ENCODE measurements at regions not wholly inside any gene's neighbourhood (a gene's known extent, or its start where the extent isn't known, plus 50 kb on each side); places are given as distances from the start of the nearest gene placed in this dataset.
A peak's percentile ranks its signal among the peaks of the same experiment; 100 is the strongest.

DNA sequence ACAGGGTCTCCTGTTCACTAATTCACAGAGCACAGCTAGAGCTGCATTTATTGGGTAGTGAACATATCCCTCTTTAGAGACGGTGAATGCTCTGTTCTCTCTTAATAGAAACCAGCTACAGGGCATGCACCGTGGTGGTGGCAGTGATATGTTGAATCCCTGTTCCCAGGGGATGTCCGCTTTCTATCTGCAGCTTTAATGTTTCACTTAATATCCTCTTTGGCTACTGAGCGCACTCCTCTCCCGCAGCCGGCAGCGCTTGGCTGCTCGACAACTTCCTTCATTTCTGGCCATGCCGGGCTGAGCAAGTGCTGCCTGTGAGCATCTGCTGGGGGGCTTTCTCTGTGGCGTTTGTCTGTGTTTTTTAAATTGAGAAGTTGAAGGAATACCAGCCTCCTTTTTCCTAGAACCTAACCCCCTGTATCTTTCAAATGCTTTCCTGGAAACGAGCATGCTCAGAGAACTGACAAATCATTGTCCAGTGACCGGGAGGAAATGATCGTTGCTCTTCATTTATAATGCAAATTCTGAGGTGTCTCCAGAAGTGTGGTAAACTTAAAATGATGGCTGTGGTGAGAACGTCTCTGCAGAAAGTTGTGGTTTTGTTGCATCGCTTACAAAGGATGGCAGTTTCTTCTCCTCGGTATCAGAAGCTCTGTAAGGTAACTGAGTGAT, 297.9 kb downstream of the UTRN start:
- ChIA-PET CTCF (ENCODE audit: partially characterized antibody) (interaction anchor here (0.5 to 4.3 kb wide), 8 partner anchors 23 to 652 kb away, joined by 3 to 15 read pairs (median 4); no protein-coding TSS in a partner anchor), POLR2A (ENCODE audit: partially characterized antibody) (no interaction called here)
- H2BK12ac ChIP-seq (ENCODE audit: low read depth, low read length) = no peak overlapping the region; the same call in 1 of the 2 replicates
- no peak overlapping the region for H3K14ac ChIP-seq (ENCODE audit: insufficient read length)
- no peak overlapping the region for H4K5ac ChIP-seq (ENCODE audit: insufficient read length, low read depth, low read length)
- no peak overlapping the region for H3K23ac ChIP-seq (ENCODE audit: insufficient read length)
- H2BK20ac ChIP-seq (ENCODE audit: low read length) = no peak overlapping the region
- H3K9ac ChIP-seq (replicated peaks in 1 of 4; ENCODE audit: extremely low read depth in 1 of 4, low read depth in 3 of 4, low read length in 3 of 4) = no peak overlapping the region
- H4K20me1 ChIP-seq (replicated peaks in 1 of 2; ENCODE audit: control insufficient read depth in 1 of 2, insufficient read depth in 2 of 2, low read length in 2 of 2) = no peaks in the 10 kb centered on the region
- H2BK120ac ChIP-seq (replicated peaks; ENCODE audit: low read depth, low read length) = no peak overlapping the region
- no peak overlapping the region for H3K4ac ChIP-seq (replicated peaks; ENCODE audit: insufficient read length, low read depth, low read length)
- H2BK5ac ChIP-seq (ENCODE audit: low read depth, low read length) = 0 out of 2 replicates have a peak overlapping the region, but pooled peaks have one; percentile 6
- peak; percentile 24 for FAIRE-seq
- H3K9me3 ChIP-seq (ENCODE audit: insufficient read depth in 2 of 2, low read depth in 1 of 2, low read length in 1 of 2) = no peaks in the 10 kb centered on the region
- peak overlapping the region; percentile 12 to 52 (median 30); a peak in 7 of 8 replicates for H3K4me3 ChIP-seq (ENCODE audit: extremely low read depth in 1 of 4, insufficient read depth in 2 of 4, low read depth in 3 of 4, low read length in 4 of 4)
- H2AK5ac ChIP-seq (ENCODE audit: low read depth, low read length) = no peak overlapping the region
- WGBS, 2 experiments (ENCODE audit: extremely low coverage in 1 of 2, insufficient coverage in 1 of 2, insufficient read length in 1 of 2, insufficient replicate concordance in 2 of 2, low coverage in 1 of 2, low lambda C conversion rate in 2 of 2, missing lambda C conversion rate in 1 of 2) = 32% methylated on average over 16 of the region's 16 CpGs; no CpG with 5 or more reads in 1 of the 2 experiments
- no peak overlapping the region for H3K18ac ChIP-seq (ENCODE audit: extremely low read depth, low read length)
- peaks cover 0 to 16% of the 10 kb centered on the region in 2 experiments; a peak in 2 of 4 replicates for H3K79me2 ChIP-seq (ENCODE audit: control insufficient read depth in 1 of 2, insufficient read depth in 2 of 2, low read length in 2 of 2)
- H3K27ac ChIP-seq (ENCODE audit: low read depth, low read length) = no peak overlapping the region
- H3K36me3 ChIP-seq (ENCODE audit: control insufficient read depth in 2 of 4, insufficient read depth in 4 of 4, low read length in 3 of 4) = peaks cover 0 to 4% (median 0%) of the 10 kb centered on the region in 4 experiments; a peak in 2 of 8 replicates
- H4K8ac ChIP-seq (ENCODE audit: extremely low read depth, insufficient read depth, low read length) = no peak overlapping the region
- no peaks in the 10 kb centered on the region for H3K23me2 ChIP-seq (ENCODE audit: low read depth, low read length)
- H3K27me3 ChIP-seq (replicated peaks in 1 of 4; ENCODE audit: control insufficient read depth in 3 of 4, extremely low read depth in 1 of 4, insufficient read depth in 3 of 4, low read length in 3 of 4) = no peaks in the 10 kb centered on the region
- H3K4me1 ChIP-seq (replicated peaks in 1 of 4; ENCODE audit: control insufficient read depth in 3 of 4, insufficient read depth in 4 of 4, low read length in 3 of 4) = peaks cover 0 to 11% (median 5%) of the 10 kb centered on the region in 4 experiments; a peak in 5 of 7 replicates
- H3K56ac ChIP-seq (replicated peaks; ENCODE audit: insufficient read length, low read depth, low read length) = no peak overlapping the region
- DNase-seq (ENCODE audit: low read depth in 1 of 2, low spot score in 2 of 2) = peak in 1 of 2 experiments; percentile 53
- H3K4me2 ChIP-seq (ENCODE audit: insufficient read depth in 1 of 2, low read depth in 2 of 2, low read length in 2 of 2) = peak overlapping the region; percentile 56 to 59
- no peak overlapping the region for H4K91ac ChIP-seq (replicated peaks; ENCODE audit: insufficient read length, low read length)
- no peak overlapping the region for H2BK15ac ChIP-seq (ENCODE audit: low read length)
- peak overlapping the region; percentile 37; the same call in 1 of the 2 replicates for H2AFZ ChIP-seq (ENCODE audit: low read length)
- H3K79me1 ChIP-seq (ENCODE audit: low read depth, low read length) = no peaks in the 10 kb centered on the region
- TF ChIP-seq SRF (IDR thresholded peaks at IDR 0.05; ENCODE audit: low read depth, low read length) = no peak
- TF ChIP-seq, protein P1, sequence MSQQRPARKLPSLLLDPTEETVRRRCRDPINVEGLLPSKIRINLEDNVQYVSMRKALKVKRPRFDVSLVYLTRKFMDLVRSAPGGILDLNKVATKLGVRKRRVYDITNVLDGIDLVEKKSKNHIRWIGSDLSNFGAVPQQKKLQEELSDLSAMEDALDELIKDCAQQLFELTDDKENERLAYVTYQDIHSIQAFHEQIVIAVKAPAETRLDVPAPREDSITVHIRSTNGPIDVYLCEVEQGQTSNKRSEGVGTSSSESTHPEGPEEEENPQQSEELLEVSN (IDR thresholded peaks at IDR 0.05) = no peak
- no peak for TF ChIP-seq RBBP5 (IDR thresholded peaks at IDR 0.05; ENCODE audit: borderline replicate concordance, low read depth, low read length)
- TF ChIP-seq RXRA (IDR thresholded peaks at IDR 0.05; ENCODE audit: insufficient read depth, low read depth, low read length) = no peak
- no peak for TF ChIP-seq POLR2AphosphoS5 (IDR thresholded peaks at IDR 0.05; ENCODE audit: low read depth, low read length)
- no peak for TF ChIP-seq SIN3A (conservative IDR thresholded peaks at IDR 0.05 in 1 of 2, IDR thresholded peaks at IDR 0.05 in 1 of 2; ENCODE audit: low read depth in 1 of 2, low read length in 2 of 2)
- no peak for TF ChIP-seq TEAD4 (IDR thresholded peaks at IDR 0.05; ENCODE audit: low read depth, low read length)
- no peak for TF ChIP-seq CTBP2 (IDR thresholded peaks at IDR 0.05; ENCODE audit: borderline replicate concordance, insufficient read depth, insufficient read length, low read length)
- TF ChIP-seq JUN (IDR thresholded peaks at IDR 0.05; ENCODE audit: low read depth, low read length) = no peak
- TF ChIP-seq TAF1 (IDR thresholded peaks at IDR 0.05; ENCODE audit: low read depth, low read length) = no peak
- no peak for TF ChIP-seq KDM5A (IDR thresholded peaks at IDR 0.05; ENCODE audit: low read length)
- TF ChIP-seq TAF7 (optimal IDR thresholded peaks at IDR 0.05; ENCODE audit: borderline replicate concordance, low read depth, low read length) = no peak

All from H1 (cell line).